DND-41 (cell line): ENCODE measurements at regions not wholly inside any gene's neighbourhood (a gene's known extent, or its start where the extent isn't known, plus 50 kb on each side); places are given as distances from the start of the nearest gene placed in this dataset.

Experiments
- ATAC-seq: fragments of 200-7000 bp; cut with Tn5 transposase; 3 replicates; pipeline ENCODE4 v1.9.1; 2021; ENCODE audit warnings: low read depth; ENCODE audit not compliant: insufficient read depth
- DNase-seq: peaks from one replicate; pipeline ENCODE4 v3.0.0-alpha.2; 2020
- H2AFZ ChIP-seq: 2 replicates; pipeline ENCODE4 v1.6.0; 2012; ENCODE audit warnings: low read depth, low read length
- H3K27ac ChIP-seq: 2 replicates; pipeline ENCODE4 v1.5.1; 2012; ENCODE audit warnings: low read length, inconsistent platforms
- H3K27me3 ChIP-seq: fragments of 200-600 bp; sonication (generic); 2 replicates; pipeline ENCODE4 v1.6.0; 2012; ENCODE audit warnings: low read length, mild to moderate bottlenecking, inconsistent platforms; ENCODE audit not compliant: insufficient read depth, poor library complexity
- H3K36me3 ChIP-seq: 2 replicates; pipeline ENCODE4 v1.5.1; 2012; ENCODE audit warnings: low read length, inconsistent platforms; ENCODE audit not compliant: insufficient read depth
- H3K4me1 ChIP-seq: 2 replicates; pipeline ENCODE4 v1.5.1; 2012; ENCODE audit warnings: mild to moderate bottlenecking, low read length; ENCODE audit not compliant: insufficient read depth
- H3K4me2 ChIP-seq: 2 replicates; pipeline ENCODE4 v1.6.0; 2012; ENCODE audit warnings: mild to moderate bottlenecking, moderate library complexity, low read length, inconsistent platforms; ENCODE audit not compliant: insufficient read depth
- H3K4me3 ChIP-seq, 2 experiments: fragments of 200-600 bp in 1 of 2; shearing (Covaris generic) in 1 of 2; 2 replicates each; pipeline ENCODE4 v1.5.1; 2012 to 2016; ENCODE audit warnings: inconsistent platforms in 2 of 2, low read length in 2 of 2, mild to moderate bottlenecking in 2 of 2, low read depth in 1 of 2, moderate library complexity in 1 of 2
- H3K79me2 ChIP-seq: 2 replicates; pipeline ENCODE4 v1.6.0; 2012; ENCODE audit warnings: low read length, inconsistent platforms; ENCODE audit not compliant: insufficient read depth
- H3K9ac ChIP-seq: 2 replicates; pipeline ENCODE4 v1.6.0; 2012; ENCODE audit warnings: low read depth, mild to moderate bottlenecking, inconsistent platforms, low read length, moderate library complexity
- H3K9me3 ChIP-seq: 2 replicates; pipeline ENCODE4 v1.5.1; 2012; ENCODE audit warnings: low read length, moderate library complexity, mild to moderate bottlenecking, inconsistent platforms; ENCODE audit not compliant: insufficient read depth, severe bottlenecking
- H4K20me1 ChIP-seq: 2 replicates; pipeline ENCODE4 v1.6.0; 2012; ENCODE audit warnings: low read length; ENCODE audit not compliant: insufficient read depth
- CTCF ChIP-seq: IDR thresholded peaks from 2 replicates; pipeline ENCODE4 v1.5.1; 2012; ENCODE audit warnings: borderline replicate concordance, low read length, moderate library complexity, mild to moderate bottlenecking; ENCODE audit not compliant: poor library complexity, severe bottlenecking; ENCODE audit errors: extremely low read depth
- EZH2 ChIP-seq: IDR thresholded peaks from 3 replicates; pipeline ENCODE4 v1.6.1; 2012; ENCODE audit warnings: borderline replicate concordance, low read depth, mild to moderate bottlenecking, moderate library complexity, low read length, inconsistent platforms; ENCODE audit not compliant: severe bottlenecking

- Histone ChIP-seq H3K27ac (no peak overlapping the region), H3K36me3 (no peaks in the 10 kb centered on the region), H3K4me3 (no peak overlapping the region), H3K4me1 (no peaks in the 10 kb centered on the region), H3K4me2 (no peak overlapping the region), H3K79me2 (no peaks in the 10 kb centered on the region), H4K20me1 (0 out of 2 replicates have a peak, but pooled peaks cover 7% of the 10 kb centered on the region), H2AFZ (no peak overlapping the region), H3K9ac (no peak overlapping the region), H3K9me3 (no peaks in the 10 kb centered on the region), H3K27me3 (peaks cover 2% of the 10 kb centered on the region)
- TF ChIP-seq CTCF: no peak
- no peak for TF ChIP-seq EZH2
- ATAC-seq (no peak), DNase-seq (no peak)
Observed at GRCh38 chr1:8214501-8215173, 103.3 kb upstream of the SLC45A1 start.

- TF ChIP-seq EZH2 (no peak), CTCF (no peak)
- no peaks in the 10 kb centered on the region for H3K79me2 ChIP-seq
- no peaks in the 10 kb centered on the region for H3K4me1 ChIP-seq
- no peaks in the 10 kb centered on the region for H3K9me3 ChIP-seq
- H3K36me3 ChIP-seq: no peaks in the 10 kb centered on the region
- 0 out of 2 replicates have a peak, but pooled peaks cover 7% of the 10 kb centered on the region for H4K20me1 ChIP-seq
- no peak for ATAC-seq
- H3K9ac ChIP-seq: no peak overlapping the region
- no peak overlapping the region for H2AFZ ChIP-seq
- DNase-seq: no peak
- H3K4me2 ChIP-seq: no peak overlapping the region
- H3K4me3 ChIP-seq: no peak overlapping the region
- H3K27ac ChIP-seq: no peak overlapping the region
- H3K27me3 ChIP-seq: peaks cover 2% of the 10 kb centered on the region
Observed at GRCh38 chr1:8213676-8214075, 104.2 kb upstream of the SLC45A1 start.

DNA sequence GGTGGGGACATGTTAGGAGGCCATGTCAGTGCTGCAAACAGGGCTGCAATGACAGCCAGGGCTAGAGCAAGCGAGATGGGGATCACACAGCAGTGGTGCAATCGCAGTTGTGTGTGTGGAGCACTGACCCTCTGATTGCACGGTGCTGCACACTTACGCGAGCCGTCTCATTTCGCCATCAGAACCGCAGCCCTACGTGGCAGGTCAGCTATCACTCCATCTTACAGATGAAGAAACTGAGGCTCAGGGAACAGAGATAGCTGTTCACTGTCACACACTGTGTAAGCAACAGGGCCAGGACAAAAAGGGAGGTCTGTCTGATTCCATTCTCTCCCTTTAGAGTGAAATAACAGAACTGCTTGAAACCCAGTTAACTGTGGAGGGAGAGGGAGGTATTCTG lies 104.8 kb upstream of the SLC45A1 start:
- no peak overlapping the region for H3K4me2 ChIP-seq
- H3K4me3 ChIP-seq: no peak overlapping the region
- H3K9me3 ChIP-seq: no peaks in the 10 kb centered on the region
- no peak overlapping the region for H3K9ac ChIP-seq
- H3K79me2 ChIP-seq: no peaks in the 10 kb centered on the region
- no peak for ATAC-seq
- H4K20me1 ChIP-seq: 0 out of 2 replicates have a peak, but pooled peaks cover 7% of the 10 kb centered on the region
- H3K27ac ChIP-seq: no peak overlapping the region
- no peaks in the 10 kb centered on the region for H3K4me1 ChIP-seq
- no peak overlapping the region for H2AFZ ChIP-seq
- no peak for DNase-seq
- no peaks in the 10 kb centered on the region for H3K36me3 ChIP-seq
- TF ChIP-seq EZH2: no peak
- peaks cover 2% of the 10 kb centered on the region for H3K27me3 ChIP-seq

DNA sequence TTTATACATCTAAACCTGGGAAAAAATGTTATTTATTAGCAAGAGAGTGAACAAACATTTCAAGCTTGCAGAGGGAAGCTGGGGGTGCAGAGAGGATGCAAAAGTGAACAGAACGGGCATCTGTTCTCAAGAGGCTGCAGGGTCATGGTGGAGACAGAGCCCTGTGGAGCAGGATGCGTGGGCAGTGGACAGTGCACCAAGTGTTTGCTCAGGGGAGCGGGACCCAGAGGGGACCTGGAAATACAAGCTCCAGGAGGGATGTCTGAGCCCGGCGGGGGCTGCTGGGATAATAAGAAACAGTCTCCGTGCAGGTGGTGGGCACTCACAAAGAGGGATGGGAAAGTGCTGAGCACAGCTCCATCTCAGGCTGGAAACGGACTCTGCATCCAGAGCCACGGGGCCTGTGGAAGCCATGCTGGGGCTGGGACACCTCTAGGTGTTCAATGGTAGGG lies 105.3 kb upstream of the SLC45A1 start:
- no peak for ATAC-seq
- no peak overlapping the region for H2AFZ ChIP-seq

More for the DNA sequence above, 105.3 kb upstream of the SLC45A1 start:
- Histone ChIP-seq H3K79me2 (no peaks in the 10 kb centered on the region), H3K27me3 (peaks cover 2% of the 10 kb centered on the region), H3K4me2 (no peak overlapping the region), H3K4me3 (no peak overlapping the region), H3K9me3 (no peaks in the 10 kb centered on the region), H3K9ac (no peak overlapping the region), H4K20me1 (0 out of 2 replicates have a peak, but pooled peaks cover 7% of the 10 kb centered on the region), H3K27ac (no peak overlapping the region), H3K4me1 (no peaks in the 10 kb centered on the region), H3K36me3 (no peaks in the 10 kb centered on the region)
- TF ChIP-seq EZH2 (no peak), CTCF (no peak)
- no peak for DNase-seq
